Uterus (tissue), 3 donors: ENCODE measurements at regions not wholly inside any gene's neighbourhood (a gene's known extent, or its start where the extent isn't known, plus 50 kb on each side); places are given as distances from the start of the nearest gene placed in this dataset.
A peak's percentile ranks its signal among the peaks of the same experiment; 100 is the strongest.

Experiments used
- DNase-seq, 2 donors: peaks; one replicate each; pipeline ENCODE4 v3.0.0-alpha.2; 2019 to 2020
- H3K27ac ChIP-seq, 2 donors: fragments of 200-600 bp; sonication (generic); 1 replicate in 1 of 2; 2 replicates in 1 of 2; pipeline ENCODE4 v1.5.1; 2016 to 2018
- H3K27me3 ChIP-seq, 2 donors: fragments of 200-600 bp; sonication (generic); one replicate each; pipeline ENCODE4 v1.5.1; 2018 to 2019; ENCODE audit warnings: control low read depth in 1 of 2
- H3K36me3 ChIP-seq, 2 donors: fragments of 200-600 bp; sonication (generic); one replicate each; pipeline ENCODE4 v1.5.1; 2019; ENCODE audit warnings: control low read depth in 1 of 2
- H3K4me1 ChIP-seq, 2 donors: fragments of 200-600 bp; sonication (generic); one replicate each; pipeline ENCODE4 v1.5.1; 2018 to 2019; ENCODE audit warnings: control low read depth in 1 of 2
- H3K4me3 ChIP-seq, 2 donors: fragments of 200-600 bp; sonication (generic); 1 replicate in 1 of 2; 2 replicates in 1 of 2; pipeline ENCODE4 v1.5.1; 2018 to 2019; ENCODE audit warnings: mild to moderate bottlenecking in 1 of 2
- H3K9me3 ChIP-seq, 2 donors: fragments of 200-600 bp; sonication (generic); one replicate each; pipeline ENCODE4 v1.5.1; 2019; ENCODE audit warnings: control low read depth in 1 of 2
- CTCF ChIP-seq, 4 experiments: fragments of 200-600 bp in 2 of 4; fragments of 450-650 bp in 2 of 4; sonication (generic) in 2 of 4; IDR thresholded peaks; one replicate each; pipeline ENCODE4 v1.5.1; 2016 to 2019; ENCODE audit warnings: antibody characterized with exemption in 4 of 4, mild to moderate bottlenecking in 2 of 4, moderate library complexity in 1 of 4
- POLR2A ChIP-seq, 2 donors: fragments of 450-650 bp; IDR thresholded peaks; one replicate each; pipeline ENCODE4 v1.6.1; 2016; ENCODE audit warnings: antibody characterized with exemption in 2 of 2, mild to moderate bottlenecking in 1 of 2, moderate library complexity in 1 of 2
- intact Hi-C: fragments of 100-400 bp; cut with DNase I; formaldehyde crosslinking; loops from one replicate; pipeline ENCODE4 v1.15.1; 2023; ENCODE audit warnings: low total_unique reads
- donor health status: DM: yes; HTN: yes; CAD: no.

DNA sequence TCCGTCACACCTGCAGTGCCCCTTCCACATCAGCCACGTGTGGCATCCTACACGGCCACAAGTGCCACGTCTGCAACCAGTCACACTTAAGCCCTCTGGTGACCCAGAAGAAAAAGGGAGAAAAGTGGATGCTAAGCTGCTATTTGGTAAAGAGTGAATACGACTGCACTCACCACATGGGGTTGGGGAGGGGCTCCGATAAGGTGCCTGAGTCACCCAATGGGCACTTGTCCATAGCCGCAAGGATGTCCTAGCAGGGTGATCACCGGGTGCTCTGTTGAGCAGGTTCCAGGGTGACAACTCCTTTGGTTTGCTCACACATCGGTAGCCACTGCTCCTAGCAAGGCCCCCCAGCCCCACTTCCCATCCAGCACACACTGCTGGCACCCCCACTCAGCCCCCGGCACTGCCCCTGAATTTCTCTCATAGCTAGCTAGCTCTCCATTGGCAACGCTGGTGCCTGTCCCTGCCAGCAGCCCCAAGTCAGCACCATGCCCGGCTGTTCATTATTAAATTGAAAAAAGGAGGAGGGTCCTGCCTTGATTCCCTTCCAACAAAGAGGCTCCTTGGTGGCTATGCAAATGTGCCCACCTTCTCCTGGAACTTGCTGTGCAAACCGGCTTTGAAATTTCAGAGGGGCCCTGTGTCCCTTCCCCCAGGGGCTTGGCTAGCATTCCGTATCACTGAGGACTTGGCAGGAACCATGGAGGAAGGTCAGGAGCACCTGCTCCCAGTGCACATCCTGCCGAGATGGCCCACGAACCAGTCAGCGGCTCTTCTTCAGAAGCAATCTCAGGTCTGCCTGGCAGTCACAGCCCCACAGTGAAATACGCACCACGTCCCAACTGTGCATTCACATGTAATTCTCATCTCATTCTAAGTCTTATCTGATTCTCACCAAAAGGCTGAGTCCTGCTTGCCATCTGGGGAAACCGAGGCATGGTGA lies 227.7 kb upstream of the DIO3 start:
- no peak for DNase-seq
- intact Hi-C loops, result no loop called here
- Histone ChIP-seq H3K4me1 (peaks cover 0 to 5% of the 10 kb centered on the region in 2 donors), H3K27ac (no peak overlapping the region), H3K27me3 (no peaks in the 10 kb centered on the region), H3K9me3 (no peaks in the 10 kb centered on the region), H3K36me3 (no peaks in the 10 kb centered on the region), H3K4me3 (no peak overlapping the region)
- TF ChIP-seq POLR2A (IDR thresholded peaks at IDR 0.05), result no peak
- no peak for TF ChIP-seq CTCF (IDR thresholded peaks at IDR 0.05)

DNA sequence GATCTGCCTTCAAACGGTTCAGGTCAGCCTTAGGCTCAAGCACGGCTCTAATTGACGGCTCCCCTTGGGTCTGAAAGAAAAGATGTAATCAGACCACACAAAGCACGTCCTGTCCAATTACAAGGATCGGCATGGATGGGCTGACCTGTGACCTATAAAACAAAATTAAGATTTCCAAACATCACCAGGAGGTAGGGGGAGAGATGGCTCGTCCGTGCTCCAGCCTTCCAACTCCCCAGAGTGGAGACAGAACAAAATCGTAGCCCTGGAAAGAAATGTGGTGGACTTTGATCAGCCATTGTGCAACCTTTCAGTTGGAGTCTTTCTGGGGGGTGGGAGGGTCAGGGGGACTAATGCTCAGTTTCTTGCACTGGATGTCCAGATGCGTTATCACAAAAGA lies 226.6 kb upstream of the DIO3 start:
- H3K4me3 ChIP-seq, result no peak overlapping the region
- DNase-seq, result no peak
- H3K4me1 ChIP-seq, result peaks cover 0 to 5% of the 10 kb centered on the region in 2 donors
- TF ChIP-seq CTCF (IDR thresholded peaks at IDR 0.05) (no peak), POLR2A (IDR thresholded peaks at IDR 0.05) (no peak)
- no peak overlapping the region for H3K27ac ChIP-seq
- H3K36me3 ChIP-seq, result no peaks in the 10 kb centered on the region
- H3K27me3 ChIP-seq, result no peaks in the 10 kb centered on the region
- intact Hi-C loops, result no loop called here
- no peaks in the 10 kb centered on the region for H3K9me3 ChIP-seq

- intact Hi-C loops, result no loop called here
- H3K4me1 ChIP-seq, result peaks cover 0 to 5% of the 10 kb centered on the region in 2 donors
- no peaks in the 10 kb centered on the region for H3K27me3 ChIP-seq
- H3K4me3 ChIP-seq, result no peak overlapping the region
- H3K27ac ChIP-seq, result no peak overlapping the region
- no peak for TF ChIP-seq POLR2A (IDR thresholded peaks at IDR 0.05)
- TF ChIP-seq CTCF (IDR thresholded peaks at IDR 0.05), result no peak
- no peaks in the 10 kb centered on the region for H3K36me3 ChIP-seq
- DNase-seq, result no peak
- H3K9me3 ChIP-seq, result no peaks in the 10 kb centered on the region
Observed at GRCh38 chr14:101335061-101335661, 226.1 kb upstream of the DIO3 start.

- intact Hi-C loops, result no loop called here
- TF ChIP-seq CTCF (IDR thresholded peaks at IDR 0.05) (no peak), POLR2A (IDR thresholded peaks at IDR 0.05) (no peak)
- no peaks in the 10 kb centered on the region for H3K27me3 ChIP-seq
Observed at GRCh38 chr14:101336183-101336582, 225.1 kb upstream of the DIO3 start.

DNA sequence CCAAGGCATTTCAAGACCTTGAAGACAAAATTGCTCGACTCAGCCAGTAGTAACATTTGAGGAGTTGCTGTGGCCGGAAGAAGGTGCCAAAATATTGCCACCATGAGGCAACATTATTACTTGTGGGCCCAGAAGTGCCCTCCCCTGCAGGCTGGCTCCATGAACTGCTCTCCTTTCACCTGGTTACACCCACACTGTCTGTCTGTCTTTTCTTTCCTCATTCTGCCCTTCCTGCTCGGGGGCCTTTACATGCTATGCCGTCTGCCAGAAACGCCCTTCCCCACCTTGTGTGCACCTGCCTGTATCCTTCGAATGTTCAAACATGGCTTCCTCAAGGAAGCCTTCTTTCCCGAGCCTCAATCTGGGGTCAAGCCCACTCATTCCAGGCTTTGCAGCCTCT lies 224.2 kb upstream of the DIO3 start:
- TF ChIP-seq CTCF (IDR thresholded peaks at IDR 0.05) (no peak), POLR2A (IDR thresholded peaks at IDR 0.05) (no peak)
- intact Hi-C loops, result no loop called here
- peaks cover 0 to 5% of the 10 kb centered on the region in 2 donors for H3K4me1 ChIP-seq
- DNase-seq, result no peak
- H3K4me3 ChIP-seq, result no peak overlapping the region
- H3K27ac ChIP-seq, result no peak overlapping the region
- no peaks in the 10 kb centered on the region for H3K9me3 ChIP-seq
- H3K27me3 ChIP-seq, result no peaks in the 10 kb centered on the region
- no peaks in the 10 kb centered on the region for H3K36me3 ChIP-seq

More at GRCh38 chr14:101336183-101336582, 225.1 kb upstream of the DIO3 start:
- H3K4me1 ChIP-seq, result peaks cover 0 to 5% of the 10 kb centered on the region in 2 donors
- no peak for DNase-seq
- H3K36me3 ChIP-seq, result no peaks in the 10 kb centered on the region
- H3K4me3 ChIP-seq, result no peak overlapping the region
- no peaks in the 10 kb centered on the region for H3K9me3 ChIP-seq
- peak overlapping the region in 1 of 2 donors; percentile 37 for H3K27ac ChIP-seq
